ENCODE measurements at regions not wholly inside any gene's neighbourhood (a gene's known extent, or its start where the extent isn't known, plus 50 kb on each side); places are given as distances from the start of the nearest gene placed in this dataset.
"Not testable (repeated sequence)": the region's sequence is repeated elsewhere in the genome, so short reads cannot be mapped to it uniquely, and the experiment has no call there.

- DNase-seq = peak in 1 of 2 experiments; percentile 41
These were observed 50.5 kb upstream of the TUBA3D start for GRCh38 chr2:131425231-131425941.

GRCh38 chr2:131424605-131425114 is 51.3 kb upstream of the TUBA3D start:
- peak in 1 of 2 experiments; percentile 22 for DNase-seq

GRCh38 chr2:131420751-131421150 is 55.2 kb upstream of the TUBA3D start:
- not testable (repeated sequence) for DNase-seq

- no peak for DNase-seq
These were observed 55.5 kb upstream of the RAB6D start for GRCh38 chr2:131419441-131419840.

GRCh38 chr2:131418625-131419024 is 54.7 kb upstream of the RAB6D start:
- DNase-seq = no peak

GRCh38 chr2:131417886-131418285 is 53.9 kb upstream of the RAB6D start:
- no peak for DNase-seq

- no peak for DNase-seq
These were observed 49.8 kb upstream of the RAB6D start for GRCh38 chr2:131413785-131414184.
